SK-N-SH (cell line): ENCODE measurements at regions not wholly inside any gene's neighbourhood (a gene's known extent, or its start where the extent isn't known, plus 50 kb on each side); places are given as distances from the start of the nearest gene placed in this dataset.

Experiments
- CTCF ChIA-PET: fragments of 300-600, 350-600 bp; formaldehyde crosslinking; extraction: SDS; loops from one replicate; lab custom pipeline; 2021; lab: Yijun Ruan, JAX
- POLR2A ChIA-PET: fragments of 350-600 bp; sonication (Branson Sonifier 250); formaldehyde crosslinking; extraction: SDS; loops from one replicate; lab custom pipeline; 2020; ENCODE audit warnings: antibody characterized with exemption, inconsistent platforms; lab: Yijun Ruan, JAX
- DNase-seq: peaks from one replicate; pipeline ENCODE4 v3.0.0; 2012
- H2AFZ ChIP-seq: fragments of 200-600 bp; sonication (generic); 2 replicates; pipeline ENCODE4 v1.8.1; 2016; ENCODE audit warnings: antibody characterized with exemption, mild to moderate bottlenecking, low read depth
- H3F3A ChIP-seq: fragments of 200-600 bp; sonication (generic); replicated peaks from 2 replicates; pipeline ENCODE3; 2016; ENCODE audit warnings: antibody characterized with exemption, mild to moderate bottlenecking; ENCODE audit not compliant: insufficient read depth
- H3K27ac ChIP-seq, 2 experiments: fragments of 200-500 bp in 1 of 2; fragments of 200-600 bp in 1 of 2; sonication (Bioruptor generic) in 1 of 2; sonication (generic), shearing (Covaris generic) in 1 of 2; 2 replicates each; pipeline versions ENCODE4 v1.5.1 to v1.6.1; 2014 to 2016; ENCODE audit warnings: low read depth in 2 of 2, inconsistent platforms in 1 of 2, low read length in 1 of 2, mild to moderate bottlenecking in 1 of 2, mixed read lengths in 1 of 2
- H3K27me3 ChIP-seq: fragments of 200-600 bp; sonication (generic), shearing (Covaris generic); 2 replicates; pipeline ENCODE4 v1.6.1; 2016; ENCODE audit warnings: mixed run types; ENCODE audit not compliant: insufficient read depth
- H3K36me3 ChIP-seq, 2 experiments: fragments of 200-500 bp in 1 of 2; fragments of 200-600 bp in 1 of 2; sonication (Bioruptor generic) in 1 of 2; sonication (generic) in 1 of 2; replicated peaks in 1 of 2; 2 replicates each; pipeline versions ENCODE3 to v1.5.1; 2014 to 2016; ENCODE audit warnings: low read length in 1 of 2, mild to moderate bottlenecking in 1 of 2; ENCODE audit not compliant: insufficient read depth in 2 of 2, control insufficient read depth in 1 of 2
- H3K4me1 ChIP-seq, 2 experiments: fragments of 200-500 bp in 1 of 2; fragments of 200-600 bp in 1 of 2; sonication (Bioruptor generic) in 1 of 2; sonication (generic), shearing (Covaris generic) in 1 of 2; 2 replicates each; pipeline versions ENCODE4 v1.5.1 to v1.6.1; 2014 to 2016; ENCODE audit warnings: low read depth in 1 of 2, low read length in 1 of 2, mixed run types in 1 of 2; ENCODE audit not compliant: insufficient read depth in 2 of 2, control insufficient read depth in 1 of 2
- H3K4me2 ChIP-seq: fragments of 200-600 bp; sonication (generic), shearing (Covaris generic); 2 replicates; pipeline ENCODE4 v1.6.1; 2017; ENCODE audit warnings: mixed run types
- H3K4me3 ChIP-seq, 2 experiments: fragments of 200-500 bp in 1 of 2; fragments of 200-600 bp in 1 of 2; sonication (Bioruptor generic) in 1 of 2; sonication (generic), shearing (Covaris generic) in 1 of 2; 2 replicates each; pipeline versions ENCODE4 v1.5.1 to v1.8.1; 2014 to 2016; ENCODE audit warnings: low read depth in 2 of 2, inconsistent platforms in 1 of 2, low read length in 1 of 2, mild to moderate bottlenecking in 1 of 2, mixed read lengths in 1 of 2, moderate library complexity in 1 of 2
- H3K79me2 ChIP-seq: fragments of 200-600 bp; sonication (generic); 2 replicates; pipeline ENCODE4 v1.8.1; 2017; ENCODE audit warnings: mild to moderate bottlenecking; ENCODE audit not compliant: insufficient read depth
- H3K9ac ChIP-seq: fragments of 200-600 bp; sonication (generic); 2 replicates; pipeline ENCODE4 v1.6.1; 2017; ENCODE audit warnings: mixed run types
- H3K9me2 ChIP-seq: fragments of 200-600 bp; sonication (generic); 2 replicates; pipeline ENCODE4 v1.6.1; 2017; ENCODE audit warnings: mixed run types
- H3K9me3 ChIP-seq: fragments of 200-600 bp; sonication (generic); 2 replicates; pipeline ENCODE4 v1.6.1; 2017; ENCODE audit warnings: mixed run types, mild to moderate bottlenecking, moderate library complexity
- H4K20me1 ChIP-seq: fragments of 200-600 bp; sonication (generic); 2 replicates; pipeline ENCODE4 v1.6.1; 2017; ENCODE audit warnings: mild to moderate bottlenecking, mixed run types; ENCODE audit not compliant: insufficient read depth
- CHD2 ChIP-seq: fragments of 150-350 bp; IDR thresholded peaks from 2 replicates; pipeline ENCODE4 v1.6.1; 2018; ENCODE audit warnings: low read length; ENCODE audit not compliant: partially characterized antibody
- ELF1 ChIP-seq: IDR thresholded peaks from 2 replicates; pipeline ENCODE4 v1.4.0; 2012
- EP300 ChIP-seq, 2 experiments: IDR thresholded peaks; 2 replicates each; pipeline versions ENCODE4 v1.4.0 to v1.6.1; 2012; ENCODE audit warnings: borderline replicate concordance in 1 of 2, low read depth in 1 of 2, low read length in 1 of 2
- FOSL2 ChIP-seq: IDR thresholded peaks from 2 replicates; pipeline ENCODE4 v1.4.0; 2012; ENCODE audit warnings: low read depth, mild to moderate bottlenecking, moderate library complexity, borderline replicate concordance
- FOXJ3 ChIP-seq: sonication (generic); formaldehyde crosslinking; IDR thresholded peaks from 2 replicates; pipeline ENCODE4 v1.5.1; 2020; ENCODE audit warnings: mild to moderate bottlenecking, missing genetic modification reagents
- GATA2 ChIP-seq: sonication (generic); formaldehyde crosslinking; IDR thresholded peaks from 2 replicates; pipeline ENCODE4 v1.5.0; 2020; ENCODE audit warnings: mild to moderate bottlenecking, missing genetic modification reagents
- JUND ChIP-seq: IDR thresholded peaks from 2 replicates; pipeline ENCODE4 v1.4.0; 2012
- MEF2A ChIP-seq: IDR thresholded peaks from 2 replicates; pipeline ENCODE4 v1.4.0; 2012; ENCODE audit warnings: low read depth, borderline replicate concordance
- NFIC ChIP-seq: IDR thresholded peaks from 2 replicates; pipeline ENCODE4 v1.4.0; 2012; ENCODE audit warnings: borderline replicate concordance
- NRF1 ChIP-seq: IDR thresholded peaks from 2 replicates; pipeline ENCODE4 v1.6.1; 2012; ENCODE audit warnings: low read depth, mild to moderate bottlenecking, low read length
- RAD21 ChIP-seq: IDR thresholded peaks from 2 replicates; pipeline ENCODE4 v1.6.1; 2012; ENCODE audit warnings: mild to moderate bottlenecking, low read length
- RCOR1 ChIP-seq: fragments of 150-350 bp; IDR thresholded peaks from 2 replicates; pipeline ENCODE4 v1.6.1; 2017; ENCODE audit warnings: antibody characterized with exemption, low read length
- TEAD4 ChIP-seq: IDR thresholded peaks from 2 replicates; pipeline ENCODE4 v1.4.0; 2012; ENCODE audit warnings: mild to moderate bottlenecking, borderline replicate concordance; ENCODE audit not compliant: insufficient read depth
- WGBS: methylation state at CpG from one replicate; pipeline ENCODE4 v1.1.6; 2017; ENCODE audit warnings: low lambda C conversion rate; 5-methylcytosine and 5-hydroxymethylcytosine counted together
- TF ChIP-seq, protein P1 (sequence below): IDR thresholded peaks from 2 replicates; pipeline ENCODE4 v1.4.0; 2012; ENCODE audit warnings: low read depth, borderline replicate concordance
- TF ChIP-seq, protein P2 (sequence below): IDR thresholded peaks from 2 replicates; pipeline ENCODE4; 2012
- TF ChIP-seq, protein P3 (sequence below): fragments of 150-350 bp; IDR thresholded peaks from 2 replicates; pipeline ENCODE4 v1.6.1; 2017; ENCODE audit warnings: antibody characterized with exemption, low read length, low read depth, borderline replicate concordance
- TF ChIP-seq, protein P4 (sequence below): fragments of 200-600 bp; sonication (generic); IDR thresholded peaks from 2 replicates; pipeline ENCODE4 v1.6.1; 2017; ENCODE audit warnings: antibody characterized with exemption, mild to moderate bottlenecking, moderate library complexity

DNA sequence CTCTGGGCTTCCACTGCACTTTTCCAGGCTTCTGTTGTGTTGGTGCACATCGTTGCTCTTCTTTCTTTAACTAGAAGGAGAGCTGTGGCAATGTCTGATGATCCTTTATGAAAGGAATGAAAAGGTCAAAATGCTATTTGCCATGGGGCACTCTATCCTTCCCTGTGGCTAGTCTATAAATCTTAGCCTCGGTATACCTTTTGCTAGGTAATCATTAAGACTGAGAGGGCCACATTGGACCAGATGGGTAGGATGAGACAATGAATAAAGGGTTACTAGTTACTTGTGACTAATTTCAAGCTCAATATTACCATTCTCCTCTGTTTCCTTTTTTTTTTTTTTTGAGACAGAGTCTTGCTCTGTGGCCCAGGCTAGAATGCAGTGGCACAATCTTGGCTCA is 89.4 kb upstream of the C1orf87 start:
- no peak for DNase-seq
- Histone ChIP-seq H2AFZ (no peak overlapping the region), H3F3A (no peaks in the 10 kb centered on the region), H3K4me3 (no peak overlapping the region), H3K4me1 (no peaks in the 10 kb centered on the region)
- 48% methylated on average over 2 of the region's 2 CpGs for WGBS
- TF ChIP-seq NFIC (no peak), FOXJ3 (CRISPR knock-in tag) (no peak), RCOR1 (no peak), GATA2 (CRISPR knock-in tag) (no peak), CHD2 (no peak), ELF1 (no peak)
- TF ChIP-seq, protein P1, sequence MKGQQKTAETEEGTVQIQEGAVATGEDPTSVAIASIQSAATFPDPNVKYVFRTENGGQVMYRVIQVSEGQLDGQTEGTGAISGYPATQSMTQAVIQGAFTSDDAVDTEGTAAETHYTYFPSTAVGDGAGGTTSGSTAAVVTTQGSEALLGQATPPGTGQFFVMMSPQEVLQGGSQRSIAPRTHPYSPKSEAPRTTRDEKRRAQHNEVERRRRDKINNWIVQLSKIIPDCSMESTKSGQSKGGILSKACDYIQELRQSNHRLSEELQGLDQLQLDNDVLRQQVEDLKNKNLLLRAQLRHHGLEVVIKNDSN: no peak
- TF ChIP-seq, protein P2, sequence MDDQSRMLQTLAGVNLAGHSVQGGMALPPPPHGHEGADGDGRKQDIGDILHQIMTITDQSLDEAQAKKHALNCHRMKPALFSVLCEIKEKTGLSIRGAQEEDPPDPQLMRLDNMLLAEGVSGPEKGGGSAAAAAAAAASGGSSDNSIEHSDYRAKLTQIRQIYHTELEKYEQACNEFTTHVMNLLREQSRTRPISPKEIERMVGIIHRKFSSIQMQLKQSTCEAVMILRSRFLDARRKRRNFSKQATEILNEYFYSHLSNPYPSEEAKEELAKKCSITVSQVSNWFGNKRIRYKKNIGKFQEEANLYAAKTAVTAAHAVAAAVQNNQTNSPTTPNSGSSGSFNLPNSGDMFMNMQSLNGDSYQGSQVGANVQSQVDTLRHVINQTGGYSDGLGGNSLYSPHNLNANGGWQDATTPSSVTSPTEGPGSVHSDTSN: no peak
- TF ChIP-seq, all 33 proteins: peak for 0
- Histone ChIP-seq H3K36me3 (no peaks in the 10 kb centered on the region), H3K27ac (no peak overlapping the region), H3K27me3 (no peaks in the 10 kb centered on the region), H3K9me3 (no peaks in the 10 kb centered on the region), H4K20me1 (no peaks in the 10 kb centered on the region), H3K9ac (no peak overlapping the region), H3K79me2 (no peaks in the 10 kb centered on the region), H3K9me2 (no peaks in the 10 kb centered on the region), H3K4me2 (no peak overlapping the region)
- CTCF ChIA-PET: interaction anchor here (1.5 kb wide), 1 partner anchor 34 kb away, joined by 4 read pairs; no protein-coding TSS in a partner anchor
- POLR2A ChIA-PET: no interaction called here

DNA sequence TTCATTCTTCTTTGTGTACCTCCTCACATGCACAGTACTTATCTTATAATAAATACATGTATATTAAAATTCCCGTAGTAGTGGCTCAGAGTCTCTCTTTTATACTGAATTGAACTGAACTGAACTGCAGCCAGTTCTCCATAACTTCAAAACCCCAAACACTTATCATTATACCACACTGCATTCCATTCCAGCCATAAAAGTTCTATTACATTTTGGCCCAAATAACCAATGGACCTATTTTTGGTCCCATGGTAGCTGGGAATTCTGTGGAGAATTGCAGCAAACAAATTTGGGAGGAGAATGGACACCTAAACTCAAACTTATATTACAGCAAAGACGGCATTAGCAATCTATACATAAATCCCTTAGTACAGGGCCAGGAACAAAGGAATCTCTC is 86.6 kb upstream of the C1orf87 start:
- Histone ChIP-seq H3K9me3 (no peaks in the 10 kb centered on the region), H3K79me2 (no peaks in the 10 kb centered on the region), H2AFZ (no peak overlapping the region), H3K27ac (no peak overlapping the region), H3K27me3 (no peaks in the 10 kb centered on the region), H3K9ac (no peak overlapping the region), H3F3A (no peaks in the 10 kb centered on the region), H4K20me1 (no peaks in the 10 kb centered on the region), H3K4me3 (no peak overlapping the region), H3K36me3 (no peaks in the 10 kb centered on the region), H3K4me2 (no peak overlapping the region), H3K4me1 (peaks cover 0 to 3% of the 10 kb centered on the region in 2 experiments; a peak in 1 of 4 replicates), H3K9me2 (no peaks in the 10 kb centered on the region)
- DNase-seq: no peak
- no peak for TF ChIP-seq FOSL2
- TF ChIP-seq JUND: no peak
- no peak for TF ChIP-seq EP300 (IDR thresholded peaks at IDR 0.05; ENCODE audit: borderline replicate concordance in 1 of 2, low read depth in 1 of 2, low read length in 1 of 2)
- TF ChIP-seq, protein P3, sequence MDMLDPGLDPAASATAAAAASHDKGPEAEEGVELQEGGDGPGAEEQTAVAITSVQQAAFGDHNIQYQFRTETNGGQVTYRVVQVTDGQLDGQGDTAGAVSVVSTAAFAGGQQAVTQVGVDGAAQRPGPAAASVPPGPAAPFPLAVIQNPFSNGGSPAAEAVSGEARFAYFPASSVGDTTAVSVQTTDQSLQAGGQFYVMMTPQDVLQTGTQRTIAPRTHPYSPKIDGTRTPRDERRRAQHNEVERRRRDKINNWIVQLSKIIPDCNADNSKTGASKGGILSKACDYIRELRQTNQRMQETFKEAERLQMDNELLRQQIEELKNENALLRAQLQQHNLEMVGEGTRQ: no peak
- TF ChIP-seq TEAD4: no peak
- TF ChIP-seq MEF2A: no peak
- TF ChIP-seq NRF1: no peak
- TF ChIP-seq, protein P4, sequence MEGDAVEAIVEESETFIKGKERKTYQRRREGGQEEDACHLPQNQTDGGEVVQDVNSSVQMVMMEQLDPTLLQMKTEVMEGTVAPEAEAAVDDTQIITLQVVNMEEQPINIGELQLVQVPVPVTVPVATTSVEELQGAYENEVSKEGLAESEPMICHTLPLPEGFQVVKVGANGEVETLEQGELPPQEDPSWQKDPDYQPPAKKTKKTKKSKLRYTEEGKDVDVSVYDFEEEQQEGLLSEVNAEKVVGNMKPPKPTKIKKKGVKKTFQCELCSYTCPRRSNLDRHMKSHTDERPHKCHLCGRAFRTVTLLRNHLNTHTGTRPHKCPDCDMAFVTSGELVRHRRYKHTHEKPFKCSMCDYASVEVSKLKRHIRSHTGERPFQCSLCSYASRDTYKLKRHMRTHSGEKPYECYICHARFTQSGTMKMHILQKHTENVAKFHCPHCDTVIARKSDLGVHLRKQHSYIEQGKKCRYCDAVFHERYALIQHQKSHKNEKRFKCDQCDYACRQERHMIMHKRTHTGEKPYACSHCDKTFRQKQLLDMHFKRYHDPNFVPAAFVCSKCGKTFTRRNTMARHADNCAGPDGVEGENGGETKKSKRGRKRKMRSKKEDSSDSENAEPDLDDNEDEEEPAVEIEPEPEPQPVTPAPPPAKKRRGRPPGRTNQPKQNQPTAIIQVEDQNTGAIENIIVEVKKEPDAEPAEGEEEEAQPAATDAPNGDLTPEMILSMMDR: no peak
- no peak for TF ChIP-seq FOXJ3 (CRISPR knock-in tag)
- TF ChIP-seq, protein P1: no peak
- no peak for TF ChIP-seq GATA2 (CRISPR knock-in tag)
- no peak for TF ChIP-seq RAD21
- POLR2A ChIA-PET: no interaction called here
- CTCF ChIA-PET: interaction anchor here (1.1 to 1.3 kb wide), 2 partner anchors 10 to 75 kb away, joined by 3 read pairs; no protein-coding TSS in a partner anchor
- WGBS: 60% methylated on average over 2 of the region's 2 CpGs
